ENCODE measurements at regions not wholly inside any gene's neighbourhood (a gene's known extent, or its start where the extent isn't known, plus 50 kb on each side); places are given as distances from the start of the nearest gene placed in this dataset.

DNA sequence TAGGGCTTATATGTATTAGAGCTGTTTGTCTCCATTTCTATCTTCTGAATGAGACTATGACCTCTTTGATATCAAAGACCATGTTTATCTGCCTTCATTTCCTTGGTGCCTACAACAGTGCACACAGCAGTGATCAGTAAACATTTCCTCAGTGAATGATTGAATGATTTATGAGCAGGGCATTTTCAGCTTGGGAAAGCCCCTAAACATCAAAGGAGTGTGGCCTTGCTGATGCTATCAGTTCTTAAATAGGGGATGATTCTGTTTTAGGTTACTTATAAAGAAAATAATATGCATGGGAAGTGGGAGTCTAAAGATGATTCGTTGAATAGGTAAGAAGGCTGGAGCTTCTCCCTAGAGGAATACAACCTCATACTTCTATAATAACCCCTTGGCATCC, 425.3 kb downstream of the ZNF521 start:
- TF ChIP-seq, protein P1, sequence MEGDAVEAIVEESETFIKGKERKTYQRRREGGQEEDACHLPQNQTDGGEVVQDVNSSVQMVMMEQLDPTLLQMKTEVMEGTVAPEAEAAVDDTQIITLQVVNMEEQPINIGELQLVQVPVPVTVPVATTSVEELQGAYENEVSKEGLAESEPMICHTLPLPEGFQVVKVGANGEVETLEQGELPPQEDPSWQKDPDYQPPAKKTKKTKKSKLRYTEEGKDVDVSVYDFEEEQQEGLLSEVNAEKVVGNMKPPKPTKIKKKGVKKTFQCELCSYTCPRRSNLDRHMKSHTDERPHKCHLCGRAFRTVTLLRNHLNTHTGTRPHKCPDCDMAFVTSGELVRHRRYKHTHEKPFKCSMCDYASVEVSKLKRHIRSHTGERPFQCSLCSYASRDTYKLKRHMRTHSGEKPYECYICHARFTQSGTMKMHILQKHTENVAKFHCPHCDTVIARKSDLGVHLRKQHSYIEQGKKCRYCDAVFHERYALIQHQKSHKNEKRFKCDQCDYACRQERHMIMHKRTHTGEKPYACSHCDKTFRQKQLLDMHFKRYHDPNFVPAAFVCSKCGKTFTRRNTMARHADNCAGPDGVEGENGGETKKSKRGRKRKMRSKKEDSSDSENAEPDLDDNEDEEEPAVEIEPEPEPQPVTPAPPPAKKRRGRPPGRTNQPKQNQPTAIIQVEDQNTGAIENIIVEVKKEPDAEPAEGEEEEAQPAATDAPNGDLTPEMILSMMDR (IDR thresholded peaks at IDR 0.05): no peak

DNA sequence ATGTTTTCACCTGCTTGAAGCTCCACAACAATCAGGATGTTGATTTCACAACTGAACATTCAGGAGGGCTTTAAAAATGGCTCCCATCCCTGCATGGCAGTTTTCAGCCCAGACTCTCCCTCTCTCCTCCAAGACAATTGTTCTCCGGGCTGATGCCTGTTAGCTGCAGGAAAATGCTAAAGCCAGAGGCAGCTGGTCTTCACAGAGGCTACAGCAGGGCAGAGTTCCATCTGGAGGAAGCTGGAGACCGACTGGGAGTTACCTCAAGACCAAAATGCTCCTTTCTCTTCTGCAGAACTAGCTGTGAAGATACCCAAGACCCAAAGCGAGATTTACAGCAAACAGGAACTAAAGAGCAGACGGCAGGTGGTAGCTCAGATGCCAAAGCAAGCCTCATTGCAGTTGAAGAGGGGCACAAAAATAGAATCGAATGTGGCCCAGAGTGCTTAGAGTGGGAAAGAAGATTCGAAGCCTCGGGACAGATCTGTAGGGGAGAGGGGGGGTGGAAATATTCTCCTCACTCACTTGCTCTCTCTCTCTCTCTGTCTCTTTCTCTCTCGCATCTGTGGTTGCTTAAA, 423.6 kb downstream of the ZNF521 start:
- TF ChIP-seq, protein P1 (IDR thresholded peaks at IDR 0.05): no peak

DNA sequence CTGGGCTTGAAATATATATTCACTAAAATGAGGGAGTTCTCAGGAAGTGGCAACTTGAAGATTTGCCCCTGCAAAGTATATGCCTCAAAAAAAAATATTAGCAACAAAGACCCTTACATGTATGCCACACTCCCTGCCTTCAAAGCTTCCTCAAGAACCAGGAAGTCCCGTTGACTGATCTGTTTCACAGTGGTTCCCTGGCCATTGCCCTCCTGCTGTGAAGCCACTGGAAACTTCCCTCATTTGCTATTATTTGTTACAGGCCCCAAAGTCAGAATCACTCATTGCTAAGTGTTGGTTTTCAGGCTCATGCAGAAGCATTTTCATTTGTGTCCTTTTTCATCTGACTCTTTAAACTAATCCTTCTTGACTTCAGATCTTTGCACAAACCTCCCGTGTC, 421.5 kb downstream of the ZNF521 start:
- TF ChIP-seq, protein P1 (IDR thresholded peaks at IDR 0.05): no peak

DNA sequence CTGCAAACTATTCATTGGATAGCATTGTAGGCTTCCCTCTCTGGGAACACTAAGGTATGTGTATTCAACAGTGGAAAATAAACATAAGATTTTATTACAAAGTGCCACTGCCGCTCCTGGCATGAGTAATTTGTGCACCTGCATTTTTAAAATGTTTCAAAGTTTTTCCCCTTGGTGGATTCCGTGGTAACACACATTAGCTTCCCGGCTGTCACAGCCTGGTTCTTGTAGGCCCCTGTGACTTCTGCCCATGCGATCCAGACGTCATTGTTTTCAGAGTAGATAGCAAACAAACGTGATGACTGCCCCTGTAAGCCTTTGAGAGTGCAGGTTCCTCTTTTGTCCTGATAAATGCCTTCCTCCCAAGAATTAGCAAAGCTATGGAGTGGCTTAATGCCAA, 421.0 kb downstream of the ZNF521 start:
- TF ChIP-seq, protein P1 (IDR thresholded peaks at IDR 0.05): no peak

DNA sequence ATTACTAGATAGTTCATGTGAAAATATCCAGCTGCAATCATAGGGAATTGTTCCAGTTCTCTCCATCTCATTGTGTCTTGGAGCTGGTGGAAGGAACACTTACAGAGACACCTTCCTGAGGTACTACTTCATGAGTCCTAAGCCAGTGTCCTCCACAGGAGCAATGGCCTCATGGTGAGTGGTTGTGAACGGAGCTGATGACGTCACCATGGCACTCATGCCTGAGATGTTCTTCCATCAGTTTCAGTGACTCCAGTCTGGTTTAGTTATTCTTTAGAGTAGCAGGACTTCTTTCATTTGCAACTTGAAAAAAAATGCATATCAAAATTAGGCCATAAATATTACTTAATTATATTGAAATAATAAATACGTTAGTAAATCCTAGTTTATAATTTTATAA, 418.6 kb downstream of the ZNF521 start:
- TF ChIP-seq, protein P1 (IDR thresholded peaks at IDR 0.05): no peak

DNA sequence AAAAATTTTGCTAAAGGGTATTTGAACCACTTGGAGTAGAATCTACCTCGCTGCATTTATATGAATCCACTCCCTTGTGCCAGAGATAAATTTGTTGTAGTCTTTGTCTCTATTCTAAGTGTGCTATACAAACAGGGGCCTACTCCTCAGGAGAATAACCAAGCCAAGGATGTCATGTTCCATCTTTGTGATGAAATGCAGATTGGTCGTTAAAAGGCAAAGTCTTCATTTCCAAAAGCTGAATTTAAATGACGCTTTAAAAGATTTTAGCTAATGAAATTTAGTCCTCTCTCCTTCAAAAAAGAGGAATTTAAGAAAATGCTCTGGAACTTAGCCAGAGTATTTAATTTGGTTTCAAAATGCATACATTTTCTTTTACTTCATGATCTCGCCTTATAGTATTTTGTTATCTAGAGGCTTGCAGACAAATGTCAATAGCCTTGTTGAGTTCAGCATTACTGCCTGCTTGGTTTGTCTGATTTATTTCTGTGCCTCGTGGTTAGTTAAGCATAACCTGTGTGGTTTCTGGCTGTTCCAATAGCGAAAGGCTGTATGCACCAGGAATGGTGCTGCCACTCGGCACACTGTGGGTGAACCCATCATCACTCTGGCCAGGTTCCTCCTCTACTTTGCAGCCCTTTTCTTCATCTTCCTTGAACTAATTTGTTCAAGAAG, 417.6 kb downstream of the ZNF521 start:
- TF ChIP-seq, protein P1 (IDR thresholded peaks at IDR 0.05): no peak

DNA sequence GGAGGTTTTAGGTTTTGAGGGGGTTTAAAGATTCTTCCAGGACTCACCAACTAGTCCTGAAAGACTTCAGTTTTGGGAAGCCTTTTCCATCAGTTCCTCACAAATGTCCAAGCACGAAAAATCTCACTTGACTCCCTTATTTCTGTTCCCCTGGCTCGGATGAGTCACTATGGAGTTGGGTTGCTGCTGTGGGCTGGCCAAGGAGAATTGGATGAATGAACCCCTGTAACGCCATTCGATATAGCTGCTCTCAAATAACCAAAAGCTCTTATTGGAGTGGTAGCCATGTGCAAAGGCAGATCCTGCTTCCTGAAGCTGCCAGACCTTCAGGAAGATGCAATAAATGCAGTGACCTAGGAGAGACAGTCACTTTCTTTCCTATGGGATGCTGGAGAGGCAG, 417.0 kb downstream of the ZNF521 start:
- TF ChIP-seq, protein P1 (IDR thresholded peaks at IDR 0.05): no peak

All from LNCAP (cell line).